GM23248 (cell line): ENCODE measurements at regions not wholly inside any gene's neighbourhood (a gene's known extent, or its start where the extent isn't known, plus 50 kb on each side); places are given as distances from the start of the nearest gene placed in this dataset.

ENCODE experiments used
- EZH2 ChIP-seq: fragments of 200-600 bp; sonication (generic); IDR thresholded peaks from 2 replicates; pipeline ENCODE4 v1.6.1; 2018; ENCODE audit warnings: antibody characterized with exemption, mild to moderate bottlenecking; ENCODE audit not compliant: insufficient read depth, poor library complexity, severe bottlenecking
- EZH2phosphoT487 ChIP-seq: fragments of 200-600 bp; sonication (generic); IDR thresholded peaks from 2 replicates; pipeline ENCODE4 v1.6.1; 2018; ENCODE audit warnings: antibody characterized with exemption, moderate library complexity, mild to moderate bottlenecking, low read depth; ENCODE audit not compliant: insufficient read depth

- TF ChIP-seq EZH2: no peak
- no peak for TF ChIP-seq EZH2phosphoT487
These were observed 108.3 kb upstream of the RBPJ start for GRCh38 chr4:26212528-26212927.
